ENCODE measurements at regions not wholly inside any gene's neighbourhood (a gene's known extent, or its start where the extent isn't known, plus 50 kb on each side); places are given as distances from the start of the nearest gene placed in this dataset.

- TF ChIP-seq CTCF (IDR thresholded peaks at IDR 0.05; ENCODE audit: low read length), result no peak
- TF ChIP-seq EZH2 (optimal IDR thresholded peaks at IDR 0.05; ENCODE audit: low read depth, low read length), result no peak
These were observed 86.9 kb upstream of the PHOX2B start for GRCh38 chr4:41835321-41835995.
